GM18519 (cell line): ENCODE measurements at regions not wholly inside any gene's neighbourhood (a gene's known extent, or its start where the extent isn't known, plus 50 kb on each side); places are given as distances from the start of the nearest gene placed in this dataset.
"Not testable (repeated sequence)": the region's sequence is repeated elsewhere in the genome, so short reads cannot be mapped to it uniquely, and the experiment has no call there.

Source experiments
- ATAC-seq: cut with Tn5 transposase; IDR thresholded peaks from one replicate; pipeline ENCODE4 v1.9.1; 2021; ENCODE audit warnings: mild to moderate bottlenecking, moderate library complexity; ENCODE audit not compliant: unreplicated experiment, low FRiP score

- ATAC-seq = no peak
Measured at GRCh38 chr1:101185421-101185820, 51.4 kb upstream of the S1PR1 start.

DNA sequence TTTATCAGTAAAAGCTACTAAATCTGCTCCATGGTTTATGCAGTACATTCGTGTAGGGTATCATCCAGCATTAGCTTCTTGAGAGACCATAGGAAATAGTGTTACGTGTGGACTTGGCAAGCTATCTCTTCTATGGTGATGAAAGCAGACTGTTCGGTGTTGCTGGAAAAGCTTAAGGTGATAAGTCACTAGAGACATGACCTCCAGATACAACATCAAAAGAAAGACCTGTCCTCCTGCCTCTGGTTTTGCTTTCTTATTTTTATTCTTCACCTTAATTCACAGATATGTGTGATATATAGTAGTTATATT, 53.5 kb upstream of the S1PR1 start:
- ATAC-seq = no peak

DNA sequence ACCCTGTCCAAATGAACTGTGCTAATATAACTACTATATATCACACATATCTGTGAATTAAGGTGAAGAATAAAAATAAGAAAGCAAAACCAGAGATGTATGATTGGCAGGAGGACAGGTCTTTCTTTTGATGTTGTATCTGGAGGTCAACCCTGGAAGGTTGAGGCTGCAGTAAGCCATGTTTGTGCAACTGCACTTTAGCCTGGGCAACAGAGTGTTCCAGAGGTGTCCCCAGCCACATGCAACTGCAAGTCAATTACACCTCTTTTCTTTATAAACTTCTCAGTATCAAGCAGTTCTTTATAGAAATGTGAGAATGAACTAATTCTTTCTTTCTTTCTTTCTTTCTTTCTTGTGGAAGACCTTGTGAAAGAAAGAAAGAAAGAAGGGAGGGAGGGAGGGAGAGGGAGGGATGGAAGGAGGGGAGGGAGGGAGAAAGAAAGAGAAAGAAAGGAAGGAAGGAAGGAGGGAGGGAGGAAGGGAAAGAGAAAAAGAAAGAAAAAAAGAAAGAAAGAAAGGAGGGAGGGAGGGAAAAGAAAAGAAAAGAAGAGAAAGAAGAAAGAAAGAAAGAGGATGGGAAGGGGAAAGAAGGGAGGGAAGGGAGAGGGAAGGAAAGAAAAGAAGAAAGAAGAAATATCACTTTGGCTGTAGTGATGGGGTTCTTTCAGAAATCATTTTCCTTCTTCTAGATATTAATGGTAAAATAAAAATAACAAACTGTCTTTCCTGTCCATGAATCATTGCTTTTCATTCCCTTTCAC, 54.0 kb upstream of the S1PR1 start:
- ATAC-seq = no peak

GRCh38 chr1:101181930-101182329, 54.9 kb upstream of the S1PR1 start:
- ATAC-seq = no peak

GRCh38 chr1:101178688-101179491, 57.9 kb upstream of the S1PR1 start:
- ATAC-seq = peak; percentile 90

- ATAC-seq = peak; percentile 1
Measured at GRCh38 chr1:101178341-101178687, 58.5 kb upstream of the S1PR1 start.

- ATAC-seq = no peak
Measured at GRCh38 chr1:101175886-101176285, 60.9 kb upstream of the S1PR1 start.

GRCh38 chr1:101175466-101175865, 61.4 kb upstream of the S1PR1 start:
- no peak for ATAC-seq

- ATAC-seq = no peak
Measured at GRCh38 chr1:101174722-101175121, 62.1 kb upstream of the S1PR1 start.

- not testable (repeated sequence) for ATAC-seq
Measured at GRCh38 chr1:101174298-101174697, 62.5 kb upstream of the S1PR1 start.

DNA sequence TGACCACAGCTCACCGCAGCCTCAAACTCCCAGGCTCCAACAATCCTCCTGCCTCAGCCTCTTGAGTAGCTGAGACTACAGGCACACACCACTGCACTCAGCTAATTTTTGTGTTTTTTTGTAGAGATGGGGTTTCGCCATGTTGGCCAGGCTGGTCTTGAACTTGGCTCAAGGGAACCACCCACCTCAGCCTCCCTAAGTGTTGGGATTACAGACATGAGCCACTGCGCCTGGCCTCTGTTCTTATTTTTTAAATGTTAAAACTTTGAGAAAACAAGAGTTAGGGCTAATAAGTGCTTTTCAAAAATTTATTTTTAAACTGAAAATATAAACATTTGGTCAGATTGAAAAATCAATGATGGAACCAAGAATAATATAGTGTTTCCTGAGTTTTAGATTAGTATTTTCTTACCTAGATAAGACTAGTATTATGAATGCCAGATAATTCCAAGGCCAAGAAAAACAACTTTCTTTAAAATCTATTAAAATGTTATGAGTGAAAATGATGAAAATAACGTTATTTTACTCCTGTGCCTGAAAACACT, 66.2 kb upstream of the S1PR1 start:
- no peak for ATAC-seq

- ATAC-seq = peak; percentile 78
Measured at GRCh38 chr1:101167891-101168290, 68.9 kb upstream of the S1PR1 start.

DNA sequence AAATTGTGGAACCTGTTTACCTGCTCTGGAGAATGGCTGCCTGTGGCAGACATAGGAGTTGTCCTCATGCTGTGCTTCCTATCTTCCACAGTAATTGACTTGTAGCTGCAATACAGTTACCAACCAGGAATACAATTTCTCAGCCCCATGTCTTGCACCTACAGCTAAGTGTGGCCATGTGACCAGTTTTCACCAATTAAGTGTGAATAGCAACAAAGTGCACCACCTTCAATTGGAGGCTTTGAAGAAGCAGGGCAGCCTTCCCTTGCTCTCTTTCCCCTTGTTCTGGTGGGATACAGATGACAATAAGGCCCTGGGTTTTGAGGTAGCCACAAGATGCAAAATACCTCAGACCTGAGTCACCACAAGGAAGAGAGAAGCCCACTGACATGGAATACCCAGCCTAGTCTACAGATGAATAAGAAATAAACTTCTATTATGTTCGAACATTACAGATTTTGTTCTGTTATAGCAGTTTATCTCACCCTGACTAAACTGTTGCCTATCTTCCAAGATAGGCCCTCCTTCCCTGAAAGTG, 70.2 kb upstream of the S1PR1 start:
- ATAC-seq = no peak

- ATAC-seq = no peak
Measured at GRCh38 chr1:101165954-101166353, 70.9 kb upstream of the S1PR1 start.

DNA sequence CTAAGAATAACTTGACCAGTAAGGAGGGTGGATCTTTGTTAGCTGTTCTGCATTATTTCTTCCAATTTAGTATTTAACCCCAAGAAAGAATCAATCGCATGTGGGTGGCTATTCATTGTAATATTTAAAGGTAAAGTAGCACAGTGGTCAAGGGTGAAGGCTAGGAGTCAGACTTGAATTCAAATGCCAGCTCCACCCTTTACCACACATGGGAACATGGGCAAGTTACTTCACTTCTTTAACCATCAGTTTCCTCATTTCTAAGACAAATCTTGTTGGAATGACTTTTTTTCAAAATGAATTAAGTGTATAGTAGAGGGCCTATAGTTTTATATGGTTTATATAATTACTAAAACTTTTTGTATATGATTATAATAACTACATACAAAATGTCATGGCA, 71.3 kb upstream of the S1PR1 start:
- no peak for ATAC-seq

- ATAC-seq = no peak
Measured at GRCh38 chr1:101164776-101165175, 72.0 kb upstream of the S1PR1 start.

DNA sequence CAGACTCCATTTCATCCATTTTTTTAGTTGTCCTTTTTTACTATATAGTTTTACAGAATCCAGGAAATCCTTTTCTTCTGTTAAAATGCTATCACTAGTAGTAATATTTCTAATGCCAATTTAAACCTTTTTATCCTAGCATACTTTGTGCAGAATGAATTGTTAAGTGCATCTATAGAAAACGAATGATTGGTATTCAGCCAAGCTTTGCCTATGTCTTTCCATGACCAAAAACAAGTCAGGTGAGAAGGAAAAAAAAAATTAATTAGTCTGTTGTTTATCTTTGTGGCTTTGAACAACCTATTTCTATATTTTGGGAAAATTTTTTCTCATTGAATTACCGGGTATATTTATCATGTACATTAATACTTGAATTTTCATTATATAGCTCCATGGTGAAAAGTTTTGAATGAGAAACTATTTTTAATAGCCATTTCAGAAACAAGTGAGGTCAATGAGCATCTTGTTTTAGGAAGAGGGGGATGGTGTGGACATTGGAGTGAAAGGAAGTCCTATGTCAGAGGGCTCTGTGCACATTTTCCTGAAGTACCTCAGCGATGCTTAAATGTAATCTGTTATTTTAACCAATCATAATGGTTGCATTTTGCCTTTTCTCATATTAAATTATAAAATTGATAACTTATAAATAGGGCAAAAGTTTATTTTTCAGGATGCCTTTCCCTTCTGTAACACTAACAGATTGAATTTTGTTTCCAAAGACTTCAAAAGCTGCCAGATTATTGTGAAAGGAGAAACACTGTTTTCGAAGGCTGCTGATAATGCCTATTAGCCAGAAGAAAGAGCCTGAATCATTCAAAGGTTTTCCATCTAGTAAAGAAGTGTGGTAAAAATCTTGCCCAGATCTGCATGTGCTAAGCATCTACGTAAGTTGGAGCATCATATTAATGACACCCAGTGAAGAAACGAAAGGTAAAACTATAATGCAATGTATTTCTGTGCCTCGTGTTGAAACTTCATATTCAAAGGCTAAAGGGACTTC, 73.8 kb upstream of the S1PR1 start:
- no peak for ATAC-seq

- ATAC-seq = no peak
Measured at GRCh38 chr1:101162300-101162699, 74.5 kb upstream of the S1PR1 start.

- ATAC-seq = no peak
Measured at GRCh38 chr1:101161619-101162018, 75.2 kb upstream of the S1PR1 start.

GRCh38 chr1:101158424-101158823, 78.4 kb upstream of the S1PR1 start:
- ATAC-seq = no peak
